DMS153 (cell line): ENCODE measurements at regions not wholly inside any gene's neighbourhood (a gene's known extent, or its start where the extent isn't known, plus 50 kb on each side); places are given as distances from the start of the nearest gene placed in this dataset.
"Not testable (repeated sequence)": the region's sequence is repeated elsewhere in the genome, so short reads cannot be mapped to it uniquely, and the experiment has no call there.

ENCODE experiments used
- DNase-seq: peaks from one replicate; lab custom pipeline; 2025; lab: John Stamatoyannopoulos, UW

DNA sequence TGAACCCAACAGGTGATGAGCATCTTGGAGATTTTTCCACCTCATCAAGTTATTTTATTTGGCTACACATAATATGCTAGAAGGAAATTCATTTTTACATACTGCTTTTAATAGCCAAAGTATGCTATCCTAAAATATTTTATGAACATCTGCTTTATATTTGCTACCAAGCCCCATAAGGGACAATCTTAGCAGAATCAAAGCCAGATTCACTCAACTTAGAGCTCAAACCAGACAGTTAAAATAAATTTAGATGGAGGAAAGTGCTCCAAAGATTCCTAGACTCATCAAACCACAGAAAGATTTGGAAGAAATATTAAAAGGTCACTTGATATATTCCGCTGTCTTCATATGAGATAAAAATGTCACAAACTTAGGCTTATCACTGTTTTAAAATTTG, 637.1 kb upstream of the CCNG1 start:
- no peak for DNase-seq

GRCh38 chr5:162801235-162801634, 636.2 kb upstream of the CCNG1 start:
- no peak for DNase-seq

DNA sequence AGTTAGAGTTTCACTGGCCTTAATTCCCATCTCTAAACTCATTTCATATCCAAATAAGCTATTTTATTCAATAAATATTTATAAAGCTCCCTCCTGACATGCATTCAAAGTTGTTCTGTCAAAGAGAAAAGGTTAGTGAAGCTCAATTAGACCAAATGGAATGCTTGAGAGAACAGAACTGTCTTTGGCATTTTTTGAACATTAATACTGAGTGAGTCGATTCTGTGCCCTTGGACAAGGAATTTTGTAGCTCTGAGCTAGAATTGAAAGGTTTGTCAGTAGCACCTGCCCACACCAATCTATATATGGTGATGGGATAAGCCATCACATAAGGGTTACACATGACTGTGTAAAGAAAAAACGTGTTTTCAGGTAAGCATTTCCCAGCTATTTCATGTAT, 631.2 kb upstream of the CCNG1 start:
- no peak for DNase-seq

DNA sequence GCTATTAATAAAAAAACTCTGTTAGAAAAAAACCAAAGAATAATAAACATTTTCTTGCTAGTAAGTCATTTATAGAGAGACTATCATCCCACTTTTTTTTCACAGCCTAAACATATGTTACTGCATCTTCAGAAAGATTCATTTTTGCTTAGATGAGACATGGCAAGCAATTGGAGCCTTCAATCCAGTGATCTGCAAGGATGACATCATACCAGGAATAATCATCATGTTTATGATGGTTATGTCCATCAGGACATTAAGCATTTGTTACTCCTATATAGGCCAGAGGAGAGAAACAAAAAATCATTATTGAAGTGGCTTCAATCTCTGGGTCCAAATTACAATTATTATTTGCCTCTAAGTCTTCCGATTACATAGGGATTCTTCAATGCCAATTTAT, 626.3 kb upstream of the CCNG1 start:
- no peak for DNase-seq

- DNase-seq = no peak
Observed at GRCh38 chr5:162816816-162817215, 620.6 kb upstream of the CCNG1 start.

DNA sequence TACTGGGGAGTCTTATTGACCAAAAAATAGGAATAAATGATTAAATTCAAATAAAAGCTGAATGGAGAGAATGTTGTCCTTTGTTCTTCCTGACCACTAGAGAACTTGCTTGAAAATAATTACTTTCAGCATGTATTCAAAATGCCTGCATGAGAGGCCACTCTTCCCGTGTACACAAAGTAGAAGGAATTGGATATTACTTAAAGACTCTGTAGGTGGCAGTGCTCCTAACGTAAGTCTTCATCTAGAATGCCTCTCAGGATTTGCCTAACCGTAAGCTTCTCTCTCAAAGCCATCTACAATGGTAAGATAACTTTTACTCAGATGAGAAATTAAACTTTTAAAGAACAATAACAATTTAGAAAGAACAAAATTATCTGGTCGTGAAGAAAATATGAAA, 620.0 kb upstream of the CCNG1 start:
- no peak for DNase-seq

- DNase-seq = not testable (repeated sequence)
Observed at GRCh38 chr5:162821664-162822063, 615.7 kb upstream of the CCNG1 start.

GRCh38 chr5:162824360-162824759, 613.0 kb upstream of the CCNG1 start:
- DNase-seq = no peak

- DNase-seq = no peak
Observed at GRCh38 chr5:162837155-162837554, 600.2 kb upstream of the CCNG1 start.

- DNase-seq = no peak
Observed at GRCh38 chr5:162842727-162843126, 594.7 kb upstream of the CCNG1 start.

GRCh38 chr5:162852134-162852533, 585.3 kb upstream of the CCNG1 start:
- DNase-seq = no peak

DNA sequence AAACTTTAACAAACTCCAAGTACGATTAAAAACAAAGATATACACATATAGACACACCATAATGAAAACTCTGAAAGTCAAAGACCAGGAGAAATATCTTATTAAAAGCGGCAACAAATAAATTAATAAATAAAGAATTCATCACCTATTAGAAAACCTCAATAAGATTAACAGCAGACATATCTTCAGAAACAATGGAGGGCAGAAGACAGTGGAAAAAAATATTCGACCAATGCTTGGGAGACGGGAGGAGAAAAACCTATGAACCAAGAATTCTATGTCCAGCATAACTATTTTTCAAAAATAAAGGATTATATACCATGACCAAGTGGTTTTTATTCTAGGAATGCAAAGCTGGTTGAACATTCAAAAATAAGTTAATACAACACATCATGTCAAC, 578.6 kb upstream of the CCNG1 start:
- DNase-seq = no peak

GRCh38 chr5:162870966-162871365, 566.4 kb upstream of the CCNG1 start:
- no peak for DNase-seq

DNA sequence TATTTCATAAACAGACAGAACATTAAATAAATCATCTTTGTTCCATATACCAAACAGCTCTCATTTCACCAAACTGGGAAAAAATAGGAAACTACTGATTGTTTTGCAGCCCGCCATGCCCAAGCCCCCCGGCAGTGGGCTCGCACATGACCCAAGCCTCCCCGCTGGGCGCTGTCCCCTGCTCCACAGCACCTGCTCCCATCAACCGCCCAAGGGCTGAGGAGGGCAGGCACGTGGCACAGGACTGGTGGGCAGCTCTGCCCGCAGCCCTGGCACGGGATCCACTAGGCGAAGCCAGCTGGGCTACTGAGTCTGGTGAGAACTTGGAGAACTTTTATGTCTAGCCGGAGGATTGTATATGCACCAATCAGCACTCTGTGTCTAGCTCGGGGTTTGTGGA, 554.8 kb upstream of the CCNG1 start:
- no peak for DNase-seq

GRCh38 chr5:162886717-162887116, 550.7 kb upstream of the CCNG1 start:
- no peak for DNase-seq

- no peak for DNase-seq
Observed at GRCh38 chr5:162888268-162888667, 549.1 kb upstream of the CCNG1 start.

- no peak for DNase-seq
Observed at GRCh38 chr5:162911873-162912272, 525.5 kb upstream of the CCNG1 start.

- no peak for DNase-seq
Observed at GRCh38 chr5:162916368-162916767, 521.0 kb upstream of the CCNG1 start.

DNA sequence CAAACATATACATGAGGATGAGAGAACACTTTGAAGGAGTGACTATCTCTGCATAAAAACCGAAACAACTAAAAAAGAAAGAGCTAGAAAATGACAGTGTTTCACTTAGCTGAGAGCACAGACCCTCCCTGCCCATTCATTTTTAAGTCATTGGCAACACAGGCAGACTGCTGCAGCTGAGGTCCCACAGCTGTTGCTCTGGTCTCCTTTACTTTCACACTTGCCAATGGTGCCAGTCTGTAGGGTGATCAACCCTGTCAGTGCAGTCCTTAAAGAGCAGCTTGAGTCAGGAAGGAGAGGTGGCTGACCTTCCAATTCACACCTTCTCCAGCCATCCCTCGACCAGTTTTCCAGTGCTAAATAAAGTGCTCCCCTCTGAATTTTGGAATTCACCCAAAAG, 508.3 kb upstream of the CCNG1 start:
- no peak for DNase-seq

DNA sequence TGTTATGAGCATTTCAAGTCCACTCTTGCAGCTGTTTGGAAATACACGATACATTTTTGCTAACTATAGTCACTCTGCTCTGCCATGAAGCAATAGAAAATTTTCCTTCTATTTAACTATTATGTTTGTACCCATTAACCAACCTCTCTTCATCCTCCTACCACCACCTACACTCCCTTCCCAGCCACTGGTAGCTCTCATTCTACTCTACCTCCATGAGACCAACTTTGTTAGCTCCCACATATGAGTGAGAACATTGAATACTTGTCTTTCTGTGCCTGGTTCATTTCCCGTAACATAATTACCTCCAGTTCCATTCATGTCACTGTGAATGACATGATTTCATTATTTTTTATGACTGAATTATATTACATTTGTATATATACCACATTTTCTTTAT, 505.9 kb upstream of the CCNG1 start:
- DNase-seq = no peak

DNA sequence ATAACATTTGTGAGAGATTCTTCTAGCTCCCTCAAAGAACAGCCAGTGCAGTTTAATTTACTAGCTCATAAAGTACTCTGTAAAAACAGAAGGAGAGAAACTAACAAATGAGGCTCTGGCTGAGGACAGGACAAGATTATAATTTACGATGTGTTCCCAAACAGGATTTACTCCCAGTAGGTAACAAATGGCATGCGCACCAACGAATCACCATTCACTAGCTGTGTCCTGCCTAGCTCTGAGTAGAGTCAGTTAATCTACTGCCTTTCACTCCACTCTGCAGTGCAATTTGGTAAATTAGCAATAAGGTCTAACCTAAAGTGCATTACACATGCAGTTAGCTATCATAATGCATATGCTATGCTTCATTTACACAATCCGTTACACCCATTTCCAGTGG, 497.4 kb upstream of the CCNG1 start:
- no peak for DNase-seq

DNA sequence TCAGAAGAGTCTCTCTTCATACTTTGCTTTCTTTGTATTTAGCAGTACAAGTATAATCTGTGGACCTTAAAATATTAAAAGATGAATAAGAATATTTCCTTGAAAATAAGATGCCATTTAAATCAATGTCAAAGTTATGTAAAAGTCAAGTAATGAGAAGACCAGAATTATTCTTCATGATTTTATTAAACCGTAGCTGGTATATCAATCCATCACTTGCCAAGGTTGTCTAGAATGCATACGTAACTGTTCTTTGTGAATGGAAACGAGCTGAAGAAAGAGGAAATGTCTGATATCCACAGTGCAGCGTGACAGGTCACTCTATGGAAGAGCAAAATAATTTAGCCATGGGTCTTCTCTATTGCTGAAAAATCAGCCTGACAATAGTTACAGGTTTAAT, 488.7 kb upstream of the CCNG1 start:
- no peak for DNase-seq

- DNase-seq = no peak
Observed at GRCh38 chr5:162956570-162956969, 480.8 kb upstream of the CCNG1 start.

DNA sequence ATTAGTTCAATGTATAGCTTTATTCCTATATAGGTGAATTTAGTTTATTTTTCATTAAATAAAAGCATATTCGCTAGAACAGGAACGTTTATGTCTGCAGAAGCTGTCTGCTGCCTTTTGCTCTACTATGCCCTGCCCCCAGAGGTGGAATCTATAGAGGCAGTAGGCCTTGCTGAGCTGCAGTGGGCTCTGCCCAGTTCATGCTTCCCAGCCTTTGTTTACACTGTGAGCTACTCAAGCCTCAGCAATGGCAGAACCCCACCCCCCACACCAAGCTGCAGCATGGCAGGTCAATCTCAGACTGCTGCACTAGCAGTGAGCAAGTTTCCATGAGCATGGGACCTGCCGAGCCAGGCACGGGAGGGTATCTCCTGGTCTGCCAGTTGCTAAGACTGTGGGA, 473.3 kb upstream of the CCNG1 start:
- not testable (repeated sequence) for DNase-seq

- no peak for DNase-seq
Observed at GRCh38 chr5:162990063-162990462, 447.3 kb upstream of the CCNG1 start.
